ENCODE measurements at regions not wholly inside any gene's neighbourhood (a gene's known extent, or its start where the extent isn't known, plus 50 kb on each side); places are given as distances from the start of the nearest gene placed in this dataset.
"Not testable (repeated sequence)": the region's sequence is repeated elsewhere in the genome, so short reads cannot be mapped to it uniquely, and the experiment has no call there.

- not testable (repeated sequence) for TF ChIP-seq CTCF (IDR thresholded peaks at IDR 0.05; ENCODE audit: low read depth, low read length); EZH2phosphoT487 (IDR thresholded peaks at IDR 0.05; ENCODE audit: low read depth)
These were observed 1698.9 kb downstream of the GRIK2 start for GRCh38 chr6:103092414-103092813.
